ENCODE measurements at regions not wholly inside any gene's neighbourhood (a gene's known extent, or its start where the extent isn't known, plus 50 kb on each side); places are given as distances from the start of the nearest gene placed in this dataset.

DNA sequence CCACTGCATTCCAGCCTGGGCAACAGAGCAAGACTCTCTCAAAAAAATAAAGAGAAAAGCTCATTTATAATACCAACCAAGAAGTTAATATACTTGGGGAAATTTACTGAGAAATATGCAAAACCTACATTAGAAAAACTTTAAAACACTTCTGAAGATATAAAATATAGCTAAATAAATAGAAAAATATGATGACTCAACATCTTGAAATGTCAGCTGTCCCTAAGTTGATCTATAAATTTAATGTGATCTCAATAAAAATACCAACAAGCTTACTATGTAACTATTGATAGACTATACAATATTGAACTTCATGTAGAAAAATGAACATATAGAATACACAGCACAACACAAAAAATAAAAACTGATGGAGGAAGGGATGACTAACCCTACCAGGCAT is 87.5 kb upstream of the INTU start:
- Histone ChIP-seq H3K9me3 (ENCODE audit: control extremely low read depth in 1 of 3, control insufficient read depth in 2 of 3, insufficient read depth in 1 of 3, low read length in 2 of 3) (no peaks in the 10 kb centered on the region), H3K27me3 (replicated peaks in 1 of 4; ENCODE audit: control extremely low read depth in 1 of 4, control insufficient read depth in 3 of 4, insufficient read depth in 4 of 4, low read length in 3 of 4) (no peaks in the 10 kb centered on the region), H3K4me1 (ENCODE audit: control insufficient read depth in 2 of 2, insufficient read depth in 2 of 2, low read length in 2 of 2) (no peaks in the 10 kb centered on the region), H3K79me2 (ENCODE audit: control insufficient read depth, insufficient read depth, low read length) (no peaks in the 10 kb centered on the region), H3K27ac (ENCODE audit: low read length in 2 of 2) (no peak overlapping the region), H3K36me3 (replicated peaks in 1 of 2; ENCODE audit: control extremely low read depth in 1 of 2, control insufficient read depth in 1 of 2, extremely low read depth in 1 of 2, insufficient read depth in 2 of 2, low read length in 1 of 2) (no peaks in the 10 kb centered on the region), H4K20me1 (ENCODE audit: control insufficient read depth, insufficient read depth, low read length, poor library complexity, severe bottlenecking) (no peaks in the 10 kb centered on the region), H2AFZ (ENCODE audit: insufficient read depth, low read depth, low read length, poor library complexity, severe bottlenecking) (no peak overlapping the region), H3K4me2 (replicated peaks; ENCODE audit: low read depth, low read length, poor library complexity, severe bottlenecking) (no peak overlapping the region), H3K4me3 (ENCODE audit: control extremely low read depth in 1 of 5, extremely low read depth in 1 of 5, insufficient read depth in 1 of 5, low read depth in 2 of 5, low read length in 4 of 5) (no peak overlapping the region), H3K9ac (ENCODE audit: low read length) (no peak overlapping the region)
- Mint-ChIP-seq H3K4me1 (no peaks in the 10 kb centered on the region), H3K4me3 (no peak overlapping the region), H3K27ac (no peak overlapping the region), H3K27me3 (no peaks in the 10 kb centered on the region), H3K9me3 (ENCODE audit: insufficient read depth) (no peaks in the 10 kb centered on the region)
- no peak for ATAC-seq (ENCODE audit: low read depth)
- POLR2A ChIA-PET = no interaction called here
- no peak for DNase-seq
- TF ChIP-seq CTCF (IDR thresholded peaks at IDR 0.05) (no peak), EZH2 (IDR thresholded peaks at IDR 0.05; ENCODE audit: borderline replicate concordance, insufficient read depth, low read depth, low read length, poor library complexity, severe bottlenecking) (no peak)
- CTCF ChIA-PET = no interaction called here
- intact Hi-C loops (cut with micrococcal nuclease) = no loop called here

DNA sequence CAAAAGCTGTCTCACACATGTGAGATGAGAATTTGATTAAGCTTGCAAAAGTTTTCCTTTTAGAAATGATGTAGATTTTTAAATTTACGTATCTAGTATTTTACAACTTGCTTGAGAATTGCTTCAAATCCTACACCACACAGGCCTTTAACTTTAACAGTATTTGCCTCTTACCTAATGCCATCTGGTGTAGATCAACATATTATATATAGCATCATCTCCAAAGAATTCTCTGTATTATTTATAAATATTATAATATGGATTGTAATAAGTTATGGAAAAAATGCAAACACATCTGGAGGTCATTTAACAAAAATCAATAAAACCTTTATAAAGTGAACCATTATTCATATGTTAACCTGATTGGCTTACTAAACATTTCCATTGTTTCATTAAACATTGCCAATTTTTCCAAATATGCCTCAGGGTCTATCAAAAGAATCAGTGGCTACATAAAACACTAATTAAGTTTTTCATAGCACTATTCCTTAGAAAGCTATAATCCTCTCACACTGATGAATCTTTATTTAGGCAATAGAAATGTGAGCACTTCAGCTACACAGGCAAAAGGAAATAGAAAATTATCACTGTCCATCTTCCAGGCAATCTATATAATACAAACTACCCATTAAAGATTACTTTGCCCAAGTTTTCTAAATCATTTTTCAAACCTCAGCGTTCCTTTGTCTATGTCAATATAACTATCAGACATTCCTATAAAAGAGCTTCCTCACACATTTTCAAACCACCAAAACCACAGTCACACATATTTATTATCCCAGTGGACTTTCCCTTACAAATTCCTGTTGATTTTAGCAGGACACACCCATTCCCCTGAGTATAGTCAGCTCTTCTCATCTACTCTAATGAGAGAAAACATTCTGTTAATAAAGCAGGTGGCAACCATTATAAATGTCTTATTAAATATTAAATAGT is 83.5 kb upstream of the INTU start:
- Histone ChIP-seq H3K27ac (ENCODE audit: low read length in 2 of 2) (no peak overlapping the region), H3K4me2 (replicated peaks; ENCODE audit: low read depth, low read length, poor library complexity, severe bottlenecking) (no peak overlapping the region), H3K36me3 (replicated peaks in 1 of 2; ENCODE audit: control extremely low read depth in 1 of 2, control insufficient read depth in 1 of 2, extremely low read depth in 1 of 2, insufficient read depth in 2 of 2, low read length in 1 of 2) (no peaks in the 10 kb centered on the region), H3K79me2 (ENCODE audit: control insufficient read depth, insufficient read depth, low read length) (no peaks in the 10 kb centered on the region), H3K9ac (ENCODE audit: low read length) (no peak overlapping the region), H2AFZ (ENCODE audit: insufficient read depth, low read depth, low read length, poor library complexity, severe bottlenecking) (no peak overlapping the region), H3K9me3 (ENCODE audit: control extremely low read depth in 1 of 3, control insufficient read depth in 2 of 3, insufficient read depth in 1 of 3, low read length in 2 of 3) (peaks cover 0 to 8% (median 0%) of the 10 kb centered on the region in 3 donors), H4K20me1 (ENCODE audit: control insufficient read depth, insufficient read depth, low read length, poor library complexity, severe bottlenecking) (no peaks in the 10 kb centered on the region), H3K4me3 (ENCODE audit: control extremely low read depth in 1 of 5, extremely low read depth in 1 of 5, insufficient read depth in 1 of 5, low read depth in 2 of 5, low read length in 4 of 5) (no peak overlapping the region), H3K27me3 (replicated peaks in 1 of 4; ENCODE audit: control extremely low read depth in 1 of 4, control insufficient read depth in 3 of 4, insufficient read depth in 4 of 4, low read length in 3 of 4) (no peaks in the 10 kb centered on the region), H3K4me1 (ENCODE audit: control insufficient read depth in 2 of 2, insufficient read depth in 2 of 2, low read length in 2 of 2) (no peaks in the 10 kb centered on the region)
- TF ChIP-seq CTCF (IDR thresholded peaks at IDR 0.05) = no peak
- TF ChIP-seq EZH2 (IDR thresholded peaks at IDR 0.05; ENCODE audit: borderline replicate concordance, insufficient read depth, low read depth, low read length, poor library complexity, severe bottlenecking) = no peak
- no peak for ATAC-seq (ENCODE audit: low read depth)
- WGBS (ENCODE audit: insufficient coverage) = 88% methylated on average over 1 of the region's 2 CpGs
- Mint-ChIP-seq H3K9me3 (ENCODE audit: insufficient read depth) (no peaks in the 10 kb centered on the region), H3K4me1 (no peaks in the 10 kb centered on the region), H3K27ac (no peak overlapping the region), H3K4me3 (no peak overlapping the region), H3K27me3 (no peaks in the 10 kb centered on the region)
- DNase-seq = no peak
- ChIA-PET POLR2A (no interaction called here), CTCF (interaction anchor here (1.1 kb wide), 1 partner anchor 11 kb away, joined by 3 read pairs; no protein-coding TSS in a partner anchor)
- intact Hi-C loops (cut with micrococcal nuclease) = no loop called here

All from B cell (primary cell).